ENCODE measurements at regions not wholly inside any gene's neighbourhood (a gene's known extent, or its start where the extent isn't known, plus 50 kb on each side); places are given as distances from the start of the nearest gene placed in this dataset.

- FAIRE-seq (no peak), DNase-seq (ENCODE audit: insufficient read length, low spot score) (no peak)
- TF ChIP-seq POU2F2 (IDR thresholded peaks at IDR 0.05; ENCODE audit: low read depth, low read length) (no peak), SPI1 (IDR thresholded peaks at IDR 0.05; ENCODE audit: low read depth, low read length) (no peak), TAF1 (IDR thresholded peaks at IDR 0.05; ENCODE audit: low read depth, low read length) (no peak), PAX5 (IDR thresholded peaks at IDR 0.05; ENCODE audit: insufficient read depth, low read length, severe bottlenecking) (no peak), POLR2A (IDR thresholded peaks at IDR 0.05; ENCODE audit: low read depth, low read length) (no peak), POLR2AphosphoS5 (IDR thresholded peaks at IDR 0.05; ENCODE audit: low read depth, low read length) (no peak)
These were observed 162.4 kb upstream of the LRRN1 start for GRCh38 chr3:3636815-3637214.

- TF ChIP-seq POLR2A (IDR thresholded peaks at IDR 0.05; ENCODE audit: low read depth, low read length): no peak
- no peak for TF ChIP-seq TAF1 (IDR thresholded peaks at IDR 0.05; ENCODE audit: low read depth, low read length)
- no peak for TF ChIP-seq PAX5 (IDR thresholded peaks at IDR 0.05; ENCODE audit: insufficient read depth, low read length, severe bottlenecking)
- TF ChIP-seq POLR2AphosphoS5 (IDR thresholded peaks at IDR 0.05; ENCODE audit: low read depth, low read length): no peak
- TF ChIP-seq SPI1 (IDR thresholded peaks at IDR 0.05; ENCODE audit: low read depth, low read length): no peak
- TF ChIP-seq POU2F2 (IDR thresholded peaks at IDR 0.05; ENCODE audit: low read depth, low read length): no peak
- DNase-seq (ENCODE audit: insufficient read length, low spot score) (no peak), FAIRE-seq (no peak)
These were observed 164.1 kb upstream of the LRRN1 start for GRCh38 chr3:3635109-3635508.

DNA sequence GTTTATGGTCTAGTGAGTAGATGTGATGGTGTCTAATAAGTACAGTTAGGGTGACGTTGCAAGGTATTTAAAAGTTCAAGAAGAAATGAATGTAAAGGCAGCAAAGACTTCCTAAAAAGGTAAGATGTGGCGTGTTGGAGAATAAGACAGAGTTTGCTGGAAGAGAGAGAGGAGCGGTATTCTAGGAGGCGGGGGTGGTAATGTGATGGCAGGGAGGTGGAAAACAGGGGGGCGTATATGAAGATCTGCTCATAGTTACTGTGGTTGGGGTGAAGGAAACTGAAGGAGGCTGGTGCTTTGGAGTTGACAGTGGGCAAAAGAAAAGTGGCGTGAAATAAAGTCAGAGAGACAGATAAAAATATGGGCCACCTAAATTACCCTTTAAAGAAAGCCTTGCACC lies 164.9 kb upstream of the LRRN1 start:
- FAIRE-seq (no peak), DNase-seq (ENCODE audit: insufficient read length, low spot score) (no peak)
- TF ChIP-seq TAF1 (IDR thresholded peaks at IDR 0.05; ENCODE audit: low read depth, low read length): no peak
- no peak for TF ChIP-seq POLR2A (IDR thresholded peaks at IDR 0.05; ENCODE audit: low read depth, low read length)
- no peak for TF ChIP-seq PAX5 (IDR thresholded peaks at IDR 0.05; ENCODE audit: insufficient read depth, low read length, severe bottlenecking)

- TF ChIP-seq POLR2A (IDR thresholded peaks at IDR 0.05; ENCODE audit: low read depth, low read length): no peak
- TF ChIP-seq POLR2AphosphoS5 (IDR thresholded peaks at IDR 0.05; ENCODE audit: low read depth, low read length): no peak
- DNase-seq (ENCODE audit: insufficient read length, low spot score): no peak
- FAIRE-seq: no peak
These were observed 165.5 kb upstream of the LRRN1 start for GRCh38 chr3:3633761-3634160.

GRCh38 chr3:3632449-3632848 lies 166.8 kb upstream of the LRRN1 start:
- DNase-seq (ENCODE audit: insufficient read length, low spot score) (no peak), FAIRE-seq (no peak)
- TF ChIP-seq SPI1 (IDR thresholded peaks at IDR 0.05; ENCODE audit: low read depth, low read length): no peak
- TF ChIP-seq PAX5 (IDR thresholded peaks at IDR 0.05; ENCODE audit: insufficient read depth, low read length, severe bottlenecking): no peak
- TF ChIP-seq POLR2AphosphoS5 (IDR thresholded peaks at IDR 0.05; ENCODE audit: low read depth, low read length): no peak
- no peak for TF ChIP-seq POU2F2 (IDR thresholded peaks at IDR 0.05; ENCODE audit: low read depth, low read length)
- no peak for TF ChIP-seq TAF1 (IDR thresholded peaks at IDR 0.05; ENCODE audit: low read depth, low read length)
- TF ChIP-seq POLR2A (IDR thresholded peaks at IDR 0.05; ENCODE audit: low read depth, low read length): no peak

DNA sequence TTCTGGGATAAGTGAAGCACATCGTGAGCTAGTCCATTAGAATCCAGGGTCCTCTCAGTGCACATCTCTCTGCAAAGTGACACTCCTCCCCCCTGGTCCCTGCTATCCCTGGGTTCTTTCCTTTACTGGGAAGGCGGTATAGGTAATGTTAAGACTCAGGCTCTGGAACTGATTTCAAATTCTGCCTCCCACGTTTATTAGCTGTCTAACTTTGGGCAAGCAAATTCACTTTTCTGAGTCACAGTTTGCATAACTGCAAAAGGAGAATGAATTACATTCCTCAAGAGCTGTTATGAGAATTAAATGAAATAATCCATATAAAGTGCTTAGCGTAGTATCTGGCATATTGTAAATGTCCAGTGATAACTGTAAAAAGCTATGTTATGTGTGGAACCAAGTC lies 168.1 kb upstream of the LRRN1 start:
- TF ChIP-seq POLR2A (IDR thresholded peaks at IDR 0.05; ENCODE audit: low read depth, low read length): no peak
- no peak for TF ChIP-seq POU2F2 (IDR thresholded peaks at IDR 0.05; ENCODE audit: low read depth, low read length)
- TF ChIP-seq POLR2AphosphoS5 (IDR thresholded peaks at IDR 0.05; ENCODE audit: low read depth, low read length): no peak
- TF ChIP-seq PAX5 (IDR thresholded peaks at IDR 0.05; ENCODE audit: insufficient read depth, low read length, severe bottlenecking): no peak
- DNase-seq (ENCODE audit: insufficient read length, low spot score): no peak
- no peak for FAIRE-seq

DNA sequence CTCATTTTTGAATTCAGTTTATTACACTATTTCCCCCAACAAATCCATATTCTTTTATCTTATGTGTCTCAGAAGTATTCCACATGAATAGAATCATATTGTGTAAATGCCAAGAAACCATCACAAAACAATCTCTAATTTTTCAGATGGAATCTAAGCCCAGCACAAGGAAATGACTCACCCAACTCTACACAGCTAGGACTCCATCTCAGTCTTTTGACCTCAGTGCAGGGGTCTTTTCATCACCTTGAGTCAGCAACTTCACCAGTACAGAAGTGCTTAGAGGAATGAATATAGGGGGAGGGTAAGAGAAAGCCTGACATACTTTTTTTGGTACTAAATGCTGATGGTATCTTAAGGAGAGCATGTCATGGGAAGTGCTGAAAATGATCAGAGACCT lies 169.3 kb upstream of the LRRN1 start:
- FAIRE-seq (no peak), DNase-seq (ENCODE audit: insufficient read length, low spot score) (no peak)
- no peak for TF ChIP-seq SPI1 (IDR thresholded peaks at IDR 0.05; ENCODE audit: low read depth, low read length)
- no peak for TF ChIP-seq PAX5 (IDR thresholded peaks at IDR 0.05; ENCODE audit: insufficient read depth, low read length, severe bottlenecking)
- no peak for TF ChIP-seq POLR2AphosphoS5 (IDR thresholded peaks at IDR 0.05; ENCODE audit: low read depth, low read length)
- TF ChIP-seq TAF1 (IDR thresholded peaks at IDR 0.05; ENCODE audit: low read depth, low read length): no peak

DNA sequence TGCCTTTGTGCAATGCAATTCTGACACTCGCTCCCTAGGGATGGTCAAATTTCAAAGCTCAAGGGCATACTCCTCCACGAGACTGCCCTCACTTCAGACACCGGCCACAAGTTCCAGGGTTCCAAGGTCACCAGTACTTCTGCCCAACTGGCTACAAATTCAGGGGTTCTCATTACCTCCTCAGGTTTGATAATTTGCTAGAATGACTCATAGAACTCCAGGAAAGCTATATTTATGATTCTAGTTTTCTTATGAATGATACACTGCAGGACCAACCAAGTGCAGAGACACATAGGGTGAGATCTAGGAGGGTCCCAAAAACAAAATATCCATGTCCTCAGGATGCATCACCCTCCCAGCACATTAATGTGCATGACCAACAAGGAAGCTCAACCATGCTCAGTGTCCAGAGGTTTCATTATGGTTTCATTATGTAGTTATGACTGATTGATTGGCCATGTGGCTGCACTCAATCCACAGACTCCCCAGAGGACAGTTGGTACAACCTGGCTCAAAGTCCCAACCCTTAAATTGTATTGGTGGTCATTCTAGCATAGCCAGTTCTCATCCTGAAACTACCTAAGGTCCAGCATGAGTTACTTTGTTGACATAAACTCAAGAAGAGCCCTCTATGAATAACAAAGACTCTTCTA lies 170.4 kb upstream of the LRRN1 start:
- no peak for TF ChIP-seq POLR2A (IDR thresholded peaks at IDR 0.05; ENCODE audit: low read depth, low read length)
- no peak for TF ChIP-seq POLR2AphosphoS5 (IDR thresholded peaks at IDR 0.05; ENCODE audit: low read depth, low read length)
- no peak for TF ChIP-seq SPI1 (IDR thresholded peaks at IDR 0.05; ENCODE audit: low read depth, low read length)
- TF ChIP-seq TAF1 (IDR thresholded peaks at IDR 0.05; ENCODE audit: low read depth, low read length): no peak
- no peak for TF ChIP-seq POU2F2 (IDR thresholded peaks at IDR 0.05; ENCODE audit: low read depth, low read length)
- TF ChIP-seq PAX5 (IDR thresholded peaks at IDR 0.05; ENCODE audit: insufficient read depth, low read length, severe bottlenecking): no peak
- FAIRE-seq (no peak), DNase-seq (ENCODE audit: insufficient read length, low spot score) (no peak)

- DNase-seq (ENCODE audit: insufficient read length, low spot score) (no peak), FAIRE-seq (no peak)
- no peak for TF ChIP-seq POU2F2 (IDR thresholded peaks at IDR 0.05; ENCODE audit: low read depth, low read length)
- no peak for TF ChIP-seq POLR2AphosphoS5 (IDR thresholded peaks at IDR 0.05; ENCODE audit: low read depth, low read length)
- no peak for TF ChIP-seq PAX5 (IDR thresholded peaks at IDR 0.05; ENCODE audit: insufficient read depth, low read length, severe bottlenecking)
- no peak for TF ChIP-seq POLR2A (IDR thresholded peaks at IDR 0.05; ENCODE audit: low read depth, low read length)
These were observed 172.1 kb upstream of the LRRN1 start for GRCh38 chr3:3627114-3627513.

- TF ChIP-seq POLR2A (IDR thresholded peaks at IDR 0.05; ENCODE audit: low read depth, low read length): no peak
- TF ChIP-seq SPI1 (IDR thresholded peaks at IDR 0.05; ENCODE audit: low read depth, low read length): no peak
- TF ChIP-seq POU2F2 (IDR thresholded peaks at IDR 0.05; ENCODE audit: low read depth, low read length): no peak
- no peak for TF ChIP-seq POLR2AphosphoS5 (IDR thresholded peaks at IDR 0.05; ENCODE audit: low read depth, low read length)
- no peak for TF ChIP-seq TAF1 (IDR thresholded peaks at IDR 0.05; ENCODE audit: low read depth, low read length)
- TF ChIP-seq PAX5 (IDR thresholded peaks at IDR 0.05; ENCODE audit: insufficient read depth, low read length, severe bottlenecking): no peak
- no peak for FAIRE-seq
- no peak for DNase-seq (ENCODE audit: insufficient read length, low spot score)
These were observed 173.5 kb upstream of the LRRN1 start for GRCh38 chr3:3625544-3626271.
